Nephron progenitor cell (in vitro differentiated cells): ENCODE measurements at regions not wholly inside any gene's neighbourhood (a gene's known extent, or its start where the extent isn't known, plus 50 kb on each side); places are given as distances from the start of the nearest gene placed in this dataset.

Source experiments
- DNase-seq: peaks from one replicate; pipeline ENCODE4 v3.0.0; 2021
- H3K27ac Mint-ChIP-seq: 2 replicates; pipeline ENCODE4 v1.8.0; 2021; ENCODE audit warnings: mild to moderate bottlenecking, moderate library complexity, mixed read lengths
- H3K27me3 Mint-ChIP-seq: 2 replicates; pipeline ENCODE4 v1.8.0; 2021; ENCODE audit warnings: mild to moderate bottlenecking, low read depth, mixed read lengths; ENCODE audit not compliant: poor library complexity
- H3K36me3 Mint-ChIP-seq: 2 replicates; pipeline ENCODE4 v1.8.0; 2021; ENCODE audit warnings: low read depth, mixed read lengths
- H3K4me1 Mint-ChIP-seq: 2 replicates; pipeline ENCODE4 v1.8.0; 2021; ENCODE audit warnings: mixed read lengths
- H3K4me3 Mint-ChIP-seq: 2 replicates; pipeline ENCODE4 v1.8.0; 2021; ENCODE audit warnings: mild to moderate bottlenecking, moderate library complexity, mixed read lengths
- H3K9me3 Mint-ChIP-seq: 2 replicates; pipeline ENCODE4 v1.8.0; 2021; ENCODE audit warnings: mild to moderate bottlenecking, moderate library complexity, mixed read lengths
- CTCF ChIP-seq: fragments of 200-600 bp; sonication (generic); IDR thresholded peaks from 2 replicates; pipeline ENCODE4 v1.5.0; 2021; ENCODE audit warnings: antibody characterized with exemption

GRCh38 chr6:163926642-163927041, 512.1 kb downstream of the QKI start:
- Mint-ChIP-seq H3K4me3 (no peak overlapping the region), H3K9me3 (peaks cover 8% of the 10 kb centered on the region), H3K27ac (no peak overlapping the region), H3K36me3 (no peaks in the 10 kb centered on the region), H3K27me3 (peaks cover 12% of the 10 kb centered on the region), H3K4me1 (no peaks in the 10 kb centered on the region)
- no peak for TF ChIP-seq CTCF
- no peak for DNase-seq

- no peaks in the 10 kb centered on the region for H3K4me1 Mint-ChIP-seq
- DNase-seq, result no peak
Observed at GRCh38 chr6:163925839-163926238, 511.3 kb downstream of the QKI start.

GRCh38 chr6:163923658-163924411, 509.3 kb downstream of the QKI start:
- peaks cover 13% of the 10 kb centered on the region for H3K27me3 Mint-ChIP-seq

More at GRCh38 chr6:163925839-163926238, 511.3 kb downstream of the QKI start:
- no peak overlapping the region for H3K4me3 Mint-ChIP-seq
- H3K9me3 Mint-ChIP-seq, result peaks cover 11% of the 10 kb centered on the region
- no peak overlapping the region for H3K27ac Mint-ChIP-seq
- peaks cover 12% of the 10 kb centered on the region for H3K27me3 Mint-ChIP-seq
- no peaks in the 10 kb centered on the region for H3K36me3 Mint-ChIP-seq
- no peak for TF ChIP-seq CTCF

GRCh38 chr6:163922562-163922961, 508.0 kb downstream of the QKI start:
- TF ChIP-seq CTCF, result no peak
- H3K9me3 Mint-ChIP-seq, result peaks cover 11% of the 10 kb centered on the region
- H3K27ac Mint-ChIP-seq, result no peak overlapping the region
- no peak overlapping the region for H3K4me3 Mint-ChIP-seq
- no peak for DNase-seq
- H3K27me3 Mint-ChIP-seq, result peaks cover 14% of the 10 kb centered on the region
- H3K36me3 Mint-ChIP-seq, result no peaks in the 10 kb centered on the region
- H3K4me1 Mint-ChIP-seq, result no peaks in the 10 kb centered on the region

More at GRCh38 chr6:163923658-163924411, 509.3 kb downstream of the QKI start:
- no peak for DNase-seq
- TF ChIP-seq CTCF, result no peak
- Mint-ChIP-seq H3K4me3 (no peak overlapping the region), H3K4me1 (no peaks in the 10 kb centered on the region), H3K9me3 (peaks cover 11% of the 10 kb centered on the region), H3K27ac (no peak overlapping the region), H3K36me3 (no peaks in the 10 kb centered on the region)

- H3K4me1 Mint-ChIP-seq, result no peaks in the 10 kb centered on the region
- H3K36me3 Mint-ChIP-seq, result no peaks in the 10 kb centered on the region
- DNase-seq, result no peak
- H3K27me3 Mint-ChIP-seq, result peaks cover 18% of the 10 kb centered on the region
- TF ChIP-seq CTCF, result no peak
- H3K4me3 Mint-ChIP-seq, result no peak overlapping the region
- no peak overlapping the region for H3K27ac Mint-ChIP-seq
- peaks cover 11% of the 10 kb centered on the region for H3K9me3 Mint-ChIP-seq
Observed at GRCh38 chr6:163919652-163920051, 505.1 kb downstream of the QKI start.
